ENCODE measurements at regions not wholly inside any gene's neighbourhood (a gene's known extent, or its start where the extent isn't known, plus 50 kb on each side); places are given as distances from the start of the nearest gene placed in this dataset.
"Not testable (repeated sequence)": the region's sequence is repeated elsewhere in the genome, so short reads cannot be mapped to it uniquely, and the experiment has no call there.

DNA sequence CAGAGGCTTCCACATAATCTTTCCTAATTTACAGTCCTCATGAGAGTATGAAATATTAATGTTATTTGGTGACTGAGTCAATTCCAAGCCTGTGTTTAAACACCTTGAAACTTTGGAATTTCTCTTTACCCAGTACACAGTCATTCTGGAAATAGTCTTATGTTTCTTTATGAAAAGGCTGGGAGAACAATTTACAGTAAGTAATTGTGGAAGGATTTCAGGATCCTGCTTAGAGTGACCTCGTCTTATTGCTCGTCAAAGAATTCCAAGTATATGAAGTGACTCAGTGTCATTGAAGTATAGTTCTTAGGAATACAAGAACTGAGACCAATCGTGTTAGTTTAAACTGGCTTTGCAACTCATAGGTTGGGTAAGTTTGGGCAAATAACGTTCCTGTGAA is 634.2 kb downstream of the SLC16A7 start:
- H3K4me3 ChIP-seq (replicated peaks; ENCODE audit: low read depth, low read length) = no peak overlapping the region
- TF ChIP-seq, protein P1, sequence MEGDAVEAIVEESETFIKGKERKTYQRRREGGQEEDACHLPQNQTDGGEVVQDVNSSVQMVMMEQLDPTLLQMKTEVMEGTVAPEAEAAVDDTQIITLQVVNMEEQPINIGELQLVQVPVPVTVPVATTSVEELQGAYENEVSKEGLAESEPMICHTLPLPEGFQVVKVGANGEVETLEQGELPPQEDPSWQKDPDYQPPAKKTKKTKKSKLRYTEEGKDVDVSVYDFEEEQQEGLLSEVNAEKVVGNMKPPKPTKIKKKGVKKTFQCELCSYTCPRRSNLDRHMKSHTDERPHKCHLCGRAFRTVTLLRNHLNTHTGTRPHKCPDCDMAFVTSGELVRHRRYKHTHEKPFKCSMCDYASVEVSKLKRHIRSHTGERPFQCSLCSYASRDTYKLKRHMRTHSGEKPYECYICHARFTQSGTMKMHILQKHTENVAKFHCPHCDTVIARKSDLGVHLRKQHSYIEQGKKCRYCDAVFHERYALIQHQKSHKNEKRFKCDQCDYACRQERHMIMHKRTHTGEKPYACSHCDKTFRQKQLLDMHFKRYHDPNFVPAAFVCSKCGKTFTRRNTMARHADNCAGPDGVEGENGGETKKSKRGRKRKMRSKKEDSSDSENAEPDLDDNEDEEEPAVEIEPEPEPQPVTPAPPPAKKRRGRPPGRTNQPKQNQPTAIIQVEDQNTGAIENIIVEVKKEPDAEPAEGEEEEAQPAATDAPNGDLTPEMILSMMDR (IDR thresholded peaks at IDR 0.05; ENCODE audit: low read depth, low read length, missing control alignments) = no peak
- DNase-seq (ENCODE audit: extremely low read depth, low read depth) = no peak

DNA sequence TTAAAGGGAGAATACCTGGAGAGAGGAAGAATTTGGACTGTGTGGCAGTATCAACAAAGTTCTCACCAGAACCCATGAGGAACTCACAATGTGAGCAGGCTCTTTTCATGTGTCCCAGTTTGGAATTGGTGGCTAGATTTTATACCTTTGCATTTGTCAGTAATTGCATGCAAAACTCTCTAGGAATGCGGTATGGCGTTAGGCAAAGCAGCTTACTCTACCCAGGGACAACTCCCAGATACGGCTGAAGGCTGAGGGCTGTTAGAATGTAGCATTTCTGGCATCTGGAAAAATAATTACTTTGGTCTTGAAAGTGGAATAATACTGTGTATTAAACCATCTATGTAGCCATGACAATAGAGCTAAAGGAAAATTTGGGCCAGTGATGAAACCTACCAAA is 635.5 kb downstream of the SLC16A7 start:
- TF ChIP-seq, protein P1 (IDR thresholded peaks at IDR 0.05; ENCODE audit: low read depth, low read length, missing control alignments) = no peak
- H3K4me3 ChIP-seq (replicated peaks; ENCODE audit: low read depth, low read length) = no peak overlapping the region
- DNase-seq (ENCODE audit: extremely low read depth, low read depth) = no peak

DNA sequence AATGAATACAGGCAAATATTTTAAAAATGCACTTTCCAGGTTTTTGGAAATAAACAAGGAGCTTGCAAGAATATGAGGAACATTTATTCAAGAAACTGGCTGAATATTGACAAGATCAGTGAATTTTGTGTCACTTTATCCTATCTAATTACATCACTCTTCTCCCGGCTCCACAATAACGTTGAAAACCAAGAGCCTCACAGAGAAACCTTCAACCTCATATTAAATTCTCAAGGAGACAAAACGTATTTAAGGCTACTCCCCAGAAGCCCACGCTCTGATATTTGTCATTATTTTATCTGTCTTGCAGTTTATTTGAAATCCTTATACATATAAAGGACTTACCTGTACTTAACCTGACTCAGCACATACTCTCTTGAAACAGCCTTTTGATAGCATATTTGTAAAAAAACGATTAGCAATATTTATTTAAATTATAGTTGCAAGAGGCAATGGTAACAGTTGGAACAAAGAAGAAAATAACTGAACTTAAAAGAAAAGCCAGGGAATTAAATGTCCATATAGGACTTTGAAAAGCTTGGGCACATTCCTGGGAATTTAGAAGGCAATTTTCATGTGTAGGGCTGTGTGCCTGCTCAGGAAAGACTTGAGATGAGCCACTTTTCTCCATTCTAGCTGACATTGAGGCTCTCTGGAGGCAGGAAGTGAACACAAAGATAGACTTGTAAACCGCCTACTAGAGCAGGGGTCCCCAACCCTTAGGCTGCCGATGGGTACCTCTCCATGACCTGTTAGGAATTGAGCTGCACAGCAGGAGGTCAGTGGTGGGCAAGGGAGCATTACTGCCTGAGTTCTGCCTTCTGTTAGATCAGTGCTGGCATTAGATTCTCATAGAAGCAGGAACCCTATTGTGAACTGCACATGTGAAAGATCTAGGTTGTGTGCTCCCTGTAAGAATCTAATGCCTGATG is 636.4 kb downstream of the SLC16A7 start:
- DNase-seq (ENCODE audit: extremely low read depth, low read depth) = no peak
- TF ChIP-seq, protein P1 (IDR thresholded peaks at IDR 0.05; ENCODE audit: low read depth, low read length, missing control alignments) = no peak
- no peak overlapping the region for H3K4me3 ChIP-seq (replicated peaks; ENCODE audit: low read depth, low read length)

DNA sequence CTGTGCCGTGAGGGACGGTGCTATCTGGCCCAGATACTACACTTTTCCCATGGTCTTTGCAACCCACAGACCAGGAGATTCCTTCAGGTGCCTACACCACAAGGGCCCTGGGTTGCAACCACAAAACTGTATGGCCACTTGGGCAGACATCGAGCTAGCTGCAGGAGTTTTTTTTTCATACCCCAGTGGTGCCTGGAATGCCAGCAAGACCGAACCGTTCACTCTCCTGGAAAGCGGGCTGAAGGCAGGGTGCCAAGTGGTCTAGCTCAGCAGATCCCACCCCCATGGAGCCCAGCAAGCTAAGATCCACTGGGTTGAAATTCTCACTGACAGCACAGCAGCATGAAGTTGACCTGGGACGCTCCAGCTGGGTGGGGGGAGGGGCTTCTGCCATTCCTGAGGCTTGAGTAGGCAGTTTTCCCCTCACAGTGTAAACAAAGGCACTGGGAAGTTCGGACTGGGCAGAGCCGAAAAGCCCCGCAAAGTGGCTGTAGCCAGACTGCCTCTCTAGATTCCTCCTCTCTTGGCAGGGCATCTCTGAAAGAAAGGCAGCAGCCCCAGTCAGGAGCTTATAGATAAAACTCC is 638.9 kb downstream of the SLC16A7 start:
- not testable (repeated sequence) for DNase-seq (ENCODE audit: extremely low read depth, low read depth); H3K4me3 ChIP-seq (replicated peaks; ENCODE audit: low read depth, low read length)

DNA sequence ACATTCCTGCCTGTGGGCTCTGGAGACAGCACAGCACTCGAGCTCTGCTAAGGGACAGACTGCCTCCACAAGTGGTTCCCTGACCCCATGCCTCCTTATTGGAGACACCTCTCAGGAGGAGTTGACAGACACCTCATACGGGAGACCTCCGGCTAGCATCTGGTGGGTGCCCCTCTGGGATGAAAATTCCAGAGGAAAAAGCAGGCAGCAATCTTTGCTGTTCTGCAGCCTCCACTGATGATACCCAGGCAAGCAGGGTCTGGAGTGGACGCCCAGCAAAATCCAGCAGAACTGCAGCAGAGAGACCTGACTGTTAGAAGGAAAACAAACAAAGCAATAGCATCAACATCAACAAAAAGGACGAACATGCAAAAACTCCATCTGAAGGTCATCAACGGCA is 639.4 kb downstream of the SLC16A7 start:
- TF ChIP-seq, protein P1 (IDR thresholded peaks at IDR 0.05; ENCODE audit: low read depth, low read length, missing control alignments) = no peak
- no peak for DNase-seq (ENCODE audit: extremely low read depth, low read depth)
- no peak overlapping the region for H3K4me3 ChIP-seq (replicated peaks; ENCODE audit: low read depth, low read length)

DNA sequence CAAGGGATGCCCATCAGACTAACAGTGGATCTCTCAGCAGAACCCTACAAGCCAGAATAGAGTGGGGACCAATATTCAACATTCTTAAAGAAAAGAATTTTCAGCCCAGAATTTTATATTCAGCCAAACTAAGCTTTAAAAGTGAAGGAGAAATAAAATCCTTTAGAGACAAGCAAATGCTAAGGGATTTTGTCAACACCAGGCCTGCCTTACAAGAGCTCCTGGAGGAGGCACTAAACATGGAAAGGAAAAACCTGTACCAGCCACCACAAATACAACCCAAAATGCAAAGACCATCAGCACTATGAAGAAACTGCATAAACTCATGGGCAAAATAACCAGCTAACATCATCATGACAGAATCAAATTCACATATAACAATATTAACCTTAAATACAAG is 640.6 kb downstream of the SLC16A7 start:
- H3K4me3 ChIP-seq (replicated peaks; ENCODE audit: low read depth, low read length); DNase-seq (ENCODE audit: extremely low read depth, low read depth): not testable (repeated sequence)

DNA sequence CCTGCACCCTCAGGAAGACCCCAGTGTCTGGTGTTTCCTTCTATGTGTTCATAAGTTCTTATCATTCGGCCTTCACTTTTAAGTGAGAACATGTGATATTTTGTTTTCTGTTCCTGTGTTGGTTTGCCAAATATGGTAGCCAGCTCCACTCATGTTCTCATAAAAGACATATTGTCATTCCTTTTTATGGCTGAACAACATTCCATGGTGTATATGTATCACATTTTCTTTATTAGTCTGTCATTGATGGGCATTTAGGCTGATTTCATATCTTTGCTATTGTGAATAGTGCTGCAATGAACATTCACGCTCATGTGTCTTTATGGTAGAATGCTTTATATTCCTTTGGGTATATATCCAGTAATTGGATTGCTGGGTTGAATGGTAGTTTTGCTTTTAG is 645.1 kb downstream of the SLC16A7 start:
- no peak for DNase-seq (ENCODE audit: extremely low read depth, low read depth)

More for the DNA sequence above, 645.1 kb downstream of the SLC16A7 start:
- no peak overlapping the region for H3K4me3 ChIP-seq (replicated peaks; ENCODE audit: low read depth, low read length)
- TF ChIP-seq, protein P1 (IDR thresholded peaks at IDR 0.05; ENCODE audit: low read depth, low read length, missing control alignments) = no peak

Measured in HFF-Myc (cell line).